Ureter (tissue), 1 donor: ENCODE measurements at regions not wholly inside any gene's neighbourhood (a gene's known extent, or its start where the extent isn't known, plus 50 kb on each side); places are given as distances from the start of the nearest gene placed in this dataset.

ENCODE experiments used
- DNase-seq: peaks from one replicate; pipeline ENCODE4 v3.0.0-alpha.2; 2020; ENCODE audit warnings: low spot score
- donor health status: DM: yes; HTN: yes; CAD: no.

DNA sequence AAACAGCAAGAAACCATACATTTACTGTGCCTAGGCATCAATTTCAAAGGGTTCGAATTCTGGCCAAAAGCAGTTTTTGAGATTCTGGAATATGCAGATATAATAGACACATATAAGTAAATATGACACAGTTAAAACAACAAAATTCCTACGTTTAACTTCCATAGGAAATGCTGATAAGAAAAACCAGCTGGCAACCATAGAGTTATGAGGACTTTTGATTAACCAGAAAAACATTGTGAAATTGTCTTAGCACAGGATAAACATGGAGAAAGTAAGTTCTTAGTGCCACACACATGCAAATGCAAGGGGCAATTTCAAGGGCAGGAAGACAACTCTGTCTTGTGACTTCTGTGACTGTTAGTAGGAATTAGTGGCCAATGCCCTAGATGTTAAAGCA is 702.1 kb downstream of the TNS3 start:
- DNase-seq, result no peak

DNA sequence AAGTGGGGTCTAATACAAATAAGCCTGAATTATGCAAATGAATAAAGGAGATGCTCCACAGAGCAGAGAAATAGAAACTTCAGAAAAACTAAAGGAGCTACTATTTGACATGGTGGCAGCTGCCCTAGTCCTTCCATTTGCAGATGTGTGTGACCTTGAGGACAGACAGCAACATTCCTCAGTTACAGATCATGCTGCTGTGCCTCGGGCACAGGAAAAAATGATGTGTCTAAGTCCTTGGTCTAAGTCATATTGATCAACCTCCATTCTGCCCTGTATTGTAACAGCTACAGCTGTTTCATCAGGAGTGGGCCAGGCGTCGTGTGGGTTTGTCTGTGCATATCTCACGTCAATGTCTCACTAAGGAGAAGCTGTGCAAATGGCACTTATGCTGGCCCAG is 710.4 kb downstream of the TNS3 start:
- DNase-seq, result no peak

DNA sequence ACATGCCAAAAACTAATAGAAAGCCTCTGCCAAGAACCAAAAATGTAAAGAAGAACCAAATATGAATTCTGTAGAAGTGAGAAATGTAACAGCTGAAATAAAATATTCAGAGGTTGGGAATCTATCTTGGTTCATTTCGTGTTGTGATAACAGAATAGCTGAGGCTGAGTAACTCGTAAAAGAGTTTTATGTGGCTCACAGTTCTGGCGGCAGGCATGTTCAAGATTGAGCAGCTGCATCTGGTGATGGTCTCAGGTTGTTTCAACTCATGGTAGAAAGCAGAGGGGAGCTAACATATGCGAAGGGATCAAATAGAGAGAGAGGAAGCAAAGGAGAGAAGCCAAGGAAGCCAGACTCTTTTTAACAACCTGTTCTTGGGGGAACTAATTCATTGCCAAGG is 717.2 kb downstream of the TNS3 start:
- DNase-seq, result no peak

DNA sequence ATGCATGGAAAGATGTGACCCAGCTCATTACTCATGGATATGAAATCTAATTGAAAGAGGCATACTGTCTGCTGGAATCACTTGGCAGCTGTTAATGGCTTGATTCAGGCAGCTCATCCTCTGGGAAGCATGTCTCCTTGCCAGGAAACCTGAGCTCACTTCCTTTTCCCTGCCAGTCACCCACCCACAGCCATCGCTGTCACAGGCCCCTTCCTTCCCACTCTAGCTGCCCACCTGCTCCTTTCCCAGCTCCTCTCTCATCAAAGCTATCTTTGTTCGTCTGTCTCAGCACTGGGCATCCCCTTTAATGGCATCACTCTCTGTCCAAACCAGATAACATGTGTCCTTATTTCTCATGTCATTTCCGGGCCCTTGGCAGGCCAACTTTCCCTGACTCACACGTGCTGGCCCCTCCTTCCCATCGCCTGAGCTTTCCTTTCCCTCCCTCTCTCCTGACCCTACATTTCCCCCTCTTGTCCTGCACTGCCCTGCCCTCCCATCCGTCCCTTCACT is 721.9 kb downstream of the TNS3 start:
- no peak for DNase-seq

DNA sequence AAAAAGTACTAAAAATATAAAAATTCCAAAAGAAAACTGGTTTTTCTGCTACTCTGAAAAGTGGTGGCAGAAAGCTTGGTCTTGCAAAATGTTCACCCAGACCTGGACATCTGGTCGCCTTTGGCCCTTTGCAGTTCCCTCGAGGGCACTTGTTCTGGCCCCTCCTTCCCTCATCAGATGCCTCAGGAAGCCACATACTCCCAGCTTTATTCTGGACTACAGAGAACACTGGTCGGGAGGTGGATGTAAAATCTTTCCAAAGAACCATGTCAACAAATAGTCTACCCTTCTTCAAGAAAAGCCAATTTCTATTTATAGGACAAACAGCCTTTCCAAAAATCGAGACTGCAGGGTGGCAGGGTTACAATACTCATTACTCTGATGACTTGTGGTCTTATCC is 726.1 kb downstream of the TNS3 start:
- DNase-seq, result no peak

DNA sequence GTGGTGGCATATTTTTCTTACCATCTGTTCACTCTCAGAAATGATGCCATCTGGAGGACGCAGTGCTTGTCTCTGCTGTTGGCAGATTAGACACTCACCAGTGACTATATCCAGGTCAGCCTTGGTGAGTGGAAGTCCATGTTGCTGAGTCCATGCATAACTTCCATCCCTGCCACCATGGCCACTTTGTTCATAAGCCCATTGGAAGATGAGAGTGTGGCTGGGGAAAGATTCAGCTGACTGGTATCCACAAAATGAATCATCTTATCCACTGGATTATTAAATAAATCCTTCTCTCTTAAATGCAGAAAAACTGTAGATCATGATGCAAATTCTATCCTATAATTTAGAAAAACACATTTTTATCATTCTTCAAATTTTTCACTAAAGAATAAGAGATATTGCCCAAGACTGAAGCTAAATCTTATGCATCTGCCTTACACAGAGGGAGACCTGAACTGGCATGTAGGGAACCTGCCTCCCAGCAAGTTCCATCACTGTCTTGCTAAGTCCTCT is 726.9 kb downstream of the TNS3 start:
- DNase-seq, result no peak

DNA sequence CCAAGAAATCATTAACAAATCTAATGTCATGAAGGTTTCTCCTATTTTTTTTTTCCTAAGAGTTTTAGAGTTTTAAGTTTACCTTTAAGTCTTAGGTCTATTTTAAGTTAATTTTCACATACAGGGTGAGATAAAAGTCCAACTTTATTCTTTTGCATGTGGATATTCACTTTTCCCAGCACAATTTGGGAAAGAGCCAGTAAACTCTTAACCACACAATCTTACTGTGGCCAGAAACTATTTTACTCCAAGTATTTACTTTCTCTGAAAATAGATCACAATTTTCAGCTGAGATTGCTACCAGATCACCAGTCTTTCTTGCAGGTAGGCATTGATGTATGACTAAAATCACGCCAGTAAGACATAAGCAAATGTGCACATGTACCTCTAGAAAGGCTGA is 728.5 kb downstream of the TNS3 start:
- no peak for DNase-seq

DNA sequence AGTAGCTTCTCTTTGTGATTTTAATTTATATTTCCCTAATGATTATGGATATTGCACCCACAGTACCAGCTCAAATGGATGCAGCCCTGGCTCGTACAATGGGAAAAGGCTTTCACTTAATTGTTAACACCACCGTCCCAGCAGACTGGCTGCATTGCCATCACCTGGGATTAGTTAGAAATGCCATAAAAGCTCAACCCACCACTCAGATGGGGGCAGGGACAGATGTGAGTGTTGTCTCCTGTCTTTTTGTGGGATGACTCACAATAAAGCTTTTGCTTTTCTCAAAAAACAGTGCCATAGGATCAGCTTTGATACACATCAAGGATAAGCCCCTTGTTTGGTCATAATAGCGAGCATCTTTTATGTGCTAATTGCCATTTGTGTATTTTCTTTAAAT is 729.1 kb downstream of the TNS3 start:
- DNase-seq, result no peak

DNA sequence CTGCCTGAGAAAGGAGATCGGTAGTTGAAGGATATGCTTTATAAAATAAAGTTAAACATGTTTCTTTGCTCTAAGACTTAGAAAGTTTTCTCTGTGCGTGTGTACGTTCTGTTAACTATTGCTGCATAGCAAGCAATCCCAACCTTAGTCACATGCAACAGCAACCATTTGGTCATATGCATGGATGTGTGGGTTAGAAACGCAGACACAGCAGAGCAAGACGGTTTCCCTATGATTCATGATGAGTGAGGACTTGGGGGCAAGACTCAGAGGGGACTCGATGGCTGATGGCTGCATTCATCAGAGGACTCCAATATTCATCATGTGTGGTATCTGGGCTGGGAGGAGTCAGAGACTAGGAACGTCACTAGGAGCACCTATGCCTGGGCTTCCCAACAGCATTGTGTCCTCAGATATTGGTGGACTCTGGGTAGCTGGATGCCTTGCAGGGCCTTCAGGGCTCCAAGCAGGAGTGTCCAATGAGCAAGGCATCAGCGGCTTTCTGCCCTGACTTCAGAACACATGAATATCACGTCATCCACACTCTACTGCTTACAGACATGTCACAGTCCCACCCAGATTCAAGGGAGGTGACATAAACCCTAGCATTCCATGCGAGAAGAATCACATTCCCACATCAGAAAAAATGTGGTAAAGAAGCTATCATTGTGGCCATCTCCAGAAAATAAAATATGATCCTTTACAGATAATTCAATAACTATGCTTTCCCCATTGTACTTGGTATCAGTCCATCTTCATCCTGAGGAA is 731.2 kb downstream of the TNS3 start:
- DNase-seq, result no peak

DNA sequence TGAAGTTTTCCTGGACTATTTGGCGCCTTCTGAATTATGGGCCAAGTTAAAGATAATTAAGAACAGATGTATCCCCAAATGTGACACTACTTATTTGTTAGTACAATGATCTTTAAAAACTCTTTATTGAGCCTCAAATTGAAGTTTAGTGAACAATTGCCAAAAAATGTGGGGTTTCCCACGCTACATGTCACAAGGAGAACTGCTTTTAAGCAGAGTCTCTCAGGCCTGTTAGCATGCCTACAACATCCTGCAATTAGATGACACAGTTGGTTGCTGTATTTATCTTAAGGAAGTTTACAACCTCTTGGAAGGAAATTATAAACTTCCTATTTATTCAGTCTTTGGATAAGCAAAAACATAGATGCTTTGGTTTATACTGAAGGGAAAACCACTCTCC is 733.0 kb downstream of the TNS3 start:
- DNase-seq, result no peak

DNA sequence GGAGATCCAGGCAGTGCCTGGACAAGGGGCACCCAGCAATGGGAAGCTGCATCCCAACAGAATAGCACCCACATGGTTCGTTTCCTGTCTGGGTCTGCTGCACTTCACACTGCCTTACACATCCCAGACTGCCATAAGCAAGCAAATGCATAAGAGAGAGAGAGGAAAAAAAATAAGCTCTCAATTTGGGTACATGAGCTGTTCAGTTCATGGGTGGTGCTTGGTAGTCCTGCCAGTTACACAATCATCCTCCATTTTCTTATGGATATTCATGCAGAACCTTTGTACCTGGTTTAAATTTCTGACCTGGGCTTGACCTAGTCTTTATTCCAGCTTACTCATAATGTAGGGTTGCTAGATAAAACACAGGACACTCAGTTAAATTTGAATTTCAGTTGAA is 733.6 kb downstream of the TNS3 start:
- no peak for DNase-seq

DNA sequence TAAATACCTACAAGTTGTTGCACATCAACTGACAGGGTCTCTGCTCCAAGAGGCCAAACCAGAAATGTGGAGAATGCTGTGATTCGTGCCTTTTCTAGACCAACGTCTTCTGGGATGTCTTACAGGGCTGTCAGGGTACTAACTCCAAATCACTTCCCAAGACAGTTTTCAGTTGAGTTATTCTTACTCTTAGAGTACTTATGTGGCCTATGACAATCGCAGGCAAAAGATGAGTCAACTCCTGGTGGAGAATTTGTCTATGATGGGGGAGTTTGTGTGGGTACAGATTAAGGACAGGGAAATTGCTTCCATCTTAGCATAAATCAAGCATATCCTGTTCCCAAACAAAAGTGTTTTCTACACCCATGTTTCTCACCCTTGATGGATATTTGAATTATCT is 734.8 kb downstream of the TNS3 start:
- DNase-seq, result no peak

DNA sequence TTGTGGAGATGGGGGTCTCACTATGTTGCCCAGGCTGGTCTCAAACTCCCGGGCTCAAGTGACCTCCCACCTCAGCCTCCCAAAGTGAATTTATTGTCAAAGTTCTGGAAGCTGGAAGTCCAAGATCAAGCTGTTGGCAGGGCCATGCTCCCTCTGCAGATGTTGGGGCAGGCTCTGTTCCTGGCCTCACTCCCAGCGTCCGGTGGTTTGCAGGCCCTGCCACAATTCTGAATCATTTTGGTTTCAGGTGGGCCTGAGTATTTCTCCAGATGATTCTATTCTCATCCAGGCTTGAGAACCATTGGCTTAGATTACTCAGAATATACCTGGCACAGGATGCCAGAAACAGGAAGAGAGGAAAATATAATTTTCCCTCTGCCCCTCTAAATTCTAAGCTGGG is 737.4 kb downstream of the TNS3 start:
- no peak for DNase-seq

DNA sequence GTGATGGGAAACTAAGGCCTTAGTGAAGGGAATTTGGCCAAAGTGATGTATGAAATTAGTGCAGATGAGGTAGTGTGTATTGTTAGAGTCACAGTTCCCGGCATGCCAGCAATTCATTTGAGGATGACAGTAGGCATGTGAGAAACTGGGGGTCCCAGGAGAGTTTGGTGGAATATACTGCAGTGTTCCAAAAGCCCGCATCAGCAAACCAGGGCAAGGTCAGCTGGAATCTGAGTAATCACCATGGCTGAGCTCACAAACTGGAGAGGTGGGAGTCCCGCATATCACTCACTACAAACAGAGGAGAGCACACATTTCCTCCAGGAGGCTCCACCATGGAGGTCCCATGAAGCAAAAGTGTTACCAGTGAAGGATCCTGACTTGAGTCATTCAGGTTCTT is 740.7 kb downstream of the TNS3 start:
- no peak for DNase-seq

DNA sequence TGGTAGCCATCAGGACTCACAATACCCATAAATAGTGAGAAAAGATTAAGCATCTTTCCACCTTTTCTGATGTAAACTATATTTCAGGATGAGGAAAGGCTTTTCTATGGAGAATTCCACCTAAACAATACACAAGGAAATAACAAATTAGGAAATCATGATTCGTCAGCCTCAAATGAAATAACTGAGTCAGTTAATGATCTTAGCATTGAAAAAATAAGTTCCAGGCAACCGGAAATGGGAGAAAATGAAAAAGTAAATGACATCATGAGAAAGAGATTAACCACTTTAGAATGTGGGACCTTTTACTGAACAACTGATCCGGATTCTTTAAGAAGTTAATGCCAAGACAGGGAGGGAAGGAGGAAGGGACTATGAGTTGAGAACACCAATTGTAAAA is 742.3 kb downstream of the TNS3 start:
- no peak for DNase-seq

DNA sequence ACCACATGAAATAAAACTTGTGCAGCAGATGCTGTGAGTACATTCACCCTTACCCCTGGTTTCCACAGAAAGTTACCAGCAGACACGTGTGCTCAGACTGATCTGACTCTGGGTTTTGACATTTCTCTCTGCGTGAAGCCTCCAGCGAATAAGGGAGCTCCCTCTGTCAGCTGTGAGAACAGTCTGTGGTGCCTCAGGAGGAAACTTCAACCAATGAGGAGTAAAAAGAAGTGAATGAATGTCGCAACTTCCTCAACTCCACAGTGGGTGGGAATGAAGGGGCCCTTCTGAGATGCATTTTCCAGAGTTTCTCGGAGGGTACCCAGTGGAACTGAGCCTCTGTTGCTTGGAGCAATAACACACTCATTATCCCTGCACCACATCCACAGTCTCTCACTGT is 743.4 kb downstream of the TNS3 start:
- no peak for DNase-seq

DNA sequence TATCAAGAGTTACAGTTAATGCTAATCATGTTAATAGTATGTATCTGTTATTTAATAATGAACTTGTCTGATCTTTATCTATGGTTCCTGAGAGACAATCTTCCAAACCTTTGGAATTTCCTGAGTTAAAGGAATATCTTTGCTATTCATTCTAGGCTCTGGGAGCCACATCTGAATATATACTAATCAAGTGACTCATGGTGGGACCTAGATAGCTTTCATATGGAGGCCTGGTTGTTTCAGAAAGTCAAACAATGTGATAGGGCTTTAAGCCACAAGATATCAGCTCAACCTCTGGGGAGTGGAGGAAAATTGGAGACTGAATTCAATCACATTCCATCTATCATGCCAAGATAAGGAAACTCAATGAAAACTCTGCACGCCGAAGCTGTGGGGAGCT is 746.4 kb downstream of the TNS3 start:
- DNase-seq, result no peak

DNA sequence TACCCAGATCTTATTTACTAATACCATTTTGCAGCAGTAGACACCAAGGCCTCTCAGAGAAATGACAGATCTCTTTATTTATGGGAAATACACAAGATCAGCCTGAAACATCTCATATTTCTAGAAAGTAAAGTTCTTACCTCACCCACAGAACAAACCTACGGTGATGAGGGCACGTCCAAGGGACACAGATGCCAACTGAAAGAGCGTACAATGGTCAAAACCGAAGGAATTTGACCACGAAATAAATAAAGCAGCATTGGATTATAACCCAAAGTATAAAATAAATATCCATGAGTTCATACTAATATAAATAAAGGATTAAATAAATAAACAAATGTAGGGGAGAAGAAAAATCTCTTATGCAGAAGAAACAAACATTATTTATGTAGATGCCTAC is 747.0 kb downstream of the TNS3 start:
- DNase-seq, result no peak

DNA sequence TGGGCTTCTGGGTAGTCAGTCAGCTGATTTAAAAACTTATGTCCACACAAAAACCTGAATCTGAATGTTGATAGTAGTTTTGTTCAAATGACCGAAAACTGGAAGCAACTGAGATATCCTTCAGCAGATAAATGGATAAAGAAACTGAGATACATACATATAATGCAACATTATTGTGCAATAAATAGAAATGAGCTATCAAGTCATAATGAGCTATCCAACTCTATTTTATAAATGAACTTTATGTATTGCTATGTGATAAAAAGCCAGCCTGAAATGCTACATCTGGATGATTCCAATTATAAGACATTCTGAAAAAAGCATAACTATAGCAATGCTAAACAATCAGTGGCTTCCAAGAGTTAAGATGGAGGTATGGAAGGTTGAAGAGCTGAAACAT is 748.7 kb downstream of the TNS3 start:
- DNase-seq, result no peak

DNA sequence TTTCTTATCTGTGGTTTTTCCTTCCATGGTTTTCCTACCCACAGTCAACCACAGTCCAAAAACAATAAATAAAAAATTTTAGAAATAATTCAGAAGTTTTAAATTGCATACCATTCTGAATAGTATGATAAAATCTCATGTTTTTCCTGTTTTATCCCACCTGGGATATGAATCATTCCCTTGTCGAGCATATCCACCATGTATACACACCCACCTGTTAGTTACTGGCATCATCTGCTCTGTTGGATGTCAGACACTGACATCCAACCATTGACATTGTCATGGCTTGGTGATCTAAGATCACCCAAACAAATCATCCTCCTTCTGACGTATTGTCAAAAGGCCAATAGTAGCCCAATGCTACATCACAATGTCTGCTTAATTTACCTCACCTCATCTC is 749.8 kb downstream of the TNS3 start:
- DNase-seq, result no peak

DNA sequence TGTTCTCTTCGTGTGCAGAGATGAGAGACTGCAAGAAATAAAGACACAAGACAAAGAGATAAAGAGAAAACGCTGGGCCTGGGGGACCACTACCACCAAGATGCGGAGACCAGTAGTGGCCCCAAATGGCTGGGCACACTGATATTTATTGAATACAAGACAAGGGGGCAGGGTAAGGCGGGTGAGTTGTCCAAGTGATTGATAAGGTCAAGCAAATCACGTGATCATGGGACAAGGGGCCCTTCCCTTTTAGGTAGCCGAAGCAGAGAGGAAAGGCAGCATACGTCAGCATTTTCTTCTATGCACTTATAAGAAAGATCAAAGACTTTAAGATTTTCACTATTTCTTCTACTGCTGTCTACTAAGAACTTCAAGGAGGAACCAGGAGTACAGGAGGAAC is 762.1 kb downstream of the TNS3 start:
- DNase-seq, result no peak

DNA sequence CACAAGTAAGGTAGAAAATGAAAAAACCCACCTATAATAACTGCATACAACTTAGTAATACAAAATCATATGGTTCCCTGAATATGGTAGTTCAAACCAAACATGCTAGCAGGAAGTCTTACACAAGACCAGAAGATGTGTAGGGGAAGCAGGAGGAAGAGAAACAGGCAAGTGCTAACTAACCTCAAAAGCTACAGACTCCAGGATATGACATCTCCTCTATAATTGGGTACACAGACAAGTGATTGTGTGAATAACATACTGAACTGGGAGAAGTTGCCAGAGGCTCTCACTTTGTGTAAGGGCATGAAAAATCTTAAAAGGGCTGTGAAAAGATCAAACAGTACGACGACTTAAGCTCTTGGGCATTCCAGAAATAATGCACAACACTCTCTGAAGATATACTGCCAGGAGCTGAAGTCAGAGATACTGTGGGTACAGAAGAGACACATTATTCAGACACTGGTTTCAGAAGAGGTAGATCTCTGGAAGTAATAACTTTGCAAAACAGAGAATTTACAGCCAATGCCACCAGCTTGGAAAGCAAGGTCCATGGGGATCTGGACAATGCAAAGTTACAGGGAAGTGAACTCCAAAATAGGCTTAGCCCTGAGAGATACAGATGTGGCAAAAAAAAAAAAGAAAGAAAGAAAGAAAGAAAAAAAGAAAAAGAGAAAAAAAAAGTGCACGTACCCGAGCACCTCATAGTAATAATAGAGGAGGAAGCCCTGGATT is 767.2 kb downstream of the TNS3 start:
- DNase-seq, result no peak

DNA sequence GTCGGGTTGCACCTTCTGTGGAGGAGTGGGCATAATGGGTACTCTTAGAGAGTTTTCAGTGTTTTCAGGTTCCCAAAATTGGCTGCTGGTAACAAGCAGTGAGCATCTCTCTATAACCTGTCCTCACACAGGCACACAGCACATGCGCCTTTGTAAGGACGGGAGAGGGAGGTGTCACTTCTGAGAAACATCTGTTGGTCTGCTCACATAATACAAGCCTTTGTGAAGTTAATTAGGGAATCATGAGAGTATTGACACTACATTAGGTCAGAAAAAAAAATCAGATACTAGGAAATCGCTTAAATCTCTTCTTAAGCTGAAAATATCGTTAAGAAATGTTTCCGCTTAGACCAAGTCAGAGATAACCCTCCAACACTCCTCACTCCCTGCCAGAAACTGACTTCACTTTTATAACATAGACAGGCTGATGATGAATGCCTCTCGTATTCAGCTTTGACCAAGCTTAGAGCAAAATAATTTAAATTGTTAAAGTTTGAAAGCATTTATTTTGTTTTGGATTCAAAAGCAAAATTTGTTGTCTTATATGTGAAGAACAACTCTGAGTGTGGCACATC is 769.7 kb downstream of the TNS3 start:
- no peak for DNase-seq
